ENCODE measurements at regions not wholly inside any gene's neighbourhood (a gene's known extent, or its start where the extent isn't known, plus 50 kb on each side); places are given as distances from the start of the nearest gene placed in this dataset.

DNA sequence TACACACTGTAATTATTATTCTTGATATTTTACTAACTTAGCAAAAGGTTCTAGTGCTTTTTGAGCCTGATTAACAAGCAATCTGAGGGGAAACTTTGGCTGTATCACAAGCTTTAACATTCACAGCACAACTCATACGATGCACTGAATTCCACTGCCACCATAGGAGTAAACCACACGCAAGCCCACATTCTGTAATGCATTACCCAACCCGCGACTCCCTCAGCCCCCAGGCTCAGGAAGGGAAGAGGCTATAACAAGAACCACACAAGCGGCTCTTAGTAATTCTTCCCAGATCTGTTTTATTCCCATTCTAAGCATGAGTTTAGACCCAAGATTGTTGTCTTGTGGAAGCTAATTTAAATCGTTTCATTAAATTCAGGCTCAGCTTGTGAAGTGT, 138.5 kb upstream of the TBL1X start:
- TF ChIP-seq, protein P1, sequence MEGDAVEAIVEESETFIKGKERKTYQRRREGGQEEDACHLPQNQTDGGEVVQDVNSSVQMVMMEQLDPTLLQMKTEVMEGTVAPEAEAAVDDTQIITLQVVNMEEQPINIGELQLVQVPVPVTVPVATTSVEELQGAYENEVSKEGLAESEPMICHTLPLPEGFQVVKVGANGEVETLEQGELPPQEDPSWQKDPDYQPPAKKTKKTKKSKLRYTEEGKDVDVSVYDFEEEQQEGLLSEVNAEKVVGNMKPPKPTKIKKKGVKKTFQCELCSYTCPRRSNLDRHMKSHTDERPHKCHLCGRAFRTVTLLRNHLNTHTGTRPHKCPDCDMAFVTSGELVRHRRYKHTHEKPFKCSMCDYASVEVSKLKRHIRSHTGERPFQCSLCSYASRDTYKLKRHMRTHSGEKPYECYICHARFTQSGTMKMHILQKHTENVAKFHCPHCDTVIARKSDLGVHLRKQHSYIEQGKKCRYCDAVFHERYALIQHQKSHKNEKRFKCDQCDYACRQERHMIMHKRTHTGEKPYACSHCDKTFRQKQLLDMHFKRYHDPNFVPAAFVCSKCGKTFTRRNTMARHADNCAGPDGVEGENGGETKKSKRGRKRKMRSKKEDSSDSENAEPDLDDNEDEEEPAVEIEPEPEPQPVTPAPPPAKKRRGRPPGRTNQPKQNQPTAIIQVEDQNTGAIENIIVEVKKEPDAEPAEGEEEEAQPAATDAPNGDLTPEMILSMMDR (conservative IDR thresholded peaks at IDR 0.05), result no peak
- no peak for TF ChIP-seq ZFX (IDR thresholded peaks at IDR 0.05)
- H3K27ac ChIP-seq, result no peak overlapping the region

- TF ChIP-seq, protein P1 (conservative IDR thresholded peaks at IDR 0.05), result no peak
- TF ChIP-seq ZFX (IDR thresholded peaks at IDR 0.05), result no peak
- no peak overlapping the region for H3K27ac ChIP-seq
Measured at GRCh38 chrX:9327086-9327746, 137.6 kb upstream of the TBL1X start.

GRCh38 chrX:9327747-9328145, 137.1 kb upstream of the TBL1X start:
- TF ChIP-seq ZFX (IDR thresholded peaks at IDR 0.05), result no peak
- TF ChIP-seq, protein P1 (conservative IDR thresholded peaks at IDR 0.05), result no peak
- no peak overlapping the region for H3K27ac ChIP-seq

- TF ChIP-seq, protein P1 (conservative IDR thresholded peaks at IDR 0.05), result no peak
- no peak for TF ChIP-seq ZFX (IDR thresholded peaks at IDR 0.05)
- H3K27ac ChIP-seq, result no peak overlapping the region
Measured at GRCh38 chrX:9329056-9329455, 135.8 kb upstream of the TBL1X start.

DNA sequence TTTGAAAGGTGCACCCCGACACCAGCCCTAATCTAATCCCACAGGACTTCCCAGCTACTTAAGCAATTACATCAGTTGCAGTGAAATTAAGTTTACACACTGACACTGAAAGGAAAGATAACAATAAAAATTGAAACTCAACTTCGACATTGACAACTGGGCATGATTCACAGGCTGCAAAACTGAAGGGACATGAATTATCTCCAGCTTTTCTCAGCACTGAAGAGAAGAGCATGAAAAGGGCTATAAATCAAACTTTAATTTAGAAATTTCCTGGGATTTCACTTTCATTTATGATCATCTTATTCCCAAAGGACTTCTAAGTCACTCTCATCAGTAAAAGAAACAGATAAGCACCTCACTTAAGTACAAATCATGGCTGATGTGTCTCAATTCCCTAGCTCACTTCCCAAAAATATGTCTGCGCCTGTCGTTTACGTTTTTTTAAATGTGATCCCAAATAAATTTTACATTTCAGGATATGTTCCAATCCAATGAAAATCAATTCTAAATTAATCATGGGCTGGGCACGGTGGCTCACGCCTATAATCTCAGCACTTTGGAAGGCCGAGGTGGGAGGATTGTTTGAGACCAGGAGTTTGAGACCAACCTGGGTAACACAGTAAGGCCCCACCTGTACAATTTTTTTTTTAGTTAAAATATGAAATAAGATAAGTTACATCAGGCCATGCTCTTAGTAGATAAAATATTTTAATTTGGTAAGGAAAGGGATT, 134.4 kb upstream of the TBL1X start:
- no peak overlapping the region for H3K27ac ChIP-seq
- no peak for TF ChIP-seq ZFX (IDR thresholded peaks at IDR 0.05)
- TF ChIP-seq, protein P1 (conservative IDR thresholded peaks at IDR 0.05), result no peak

GRCh38 chrX:9333873-9334560, 130.8 kb upstream of the TBL1X start:
- H3K27ac ChIP-seq, result no peak overlapping the region
- no peak for TF ChIP-seq ZFX (IDR thresholded peaks at IDR 0.05)
- TF ChIP-seq, protein P1 (conservative IDR thresholded peaks at IDR 0.05), result no peak

- H3K27ac ChIP-seq, result no peak overlapping the region
- TF ChIP-seq ZFX (IDR thresholded peaks at IDR 0.05), result no peak
- TF ChIP-seq, protein P1 (conservative IDR thresholded peaks at IDR 0.05), result no peak
Measured at GRCh38 chrX:9335251-9335650, 129.6 kb upstream of the TBL1X start.

Measured in C4-2B (cell line).